Activated T-helper 2 cell treated with anti-CD3 and anti-CD28 coated beads, Interferon-gamma antibody, Interleukin-2, Interleukin-4, amounts not matched to agents 10 μg/mL and 5 μg/mL and 100 μg/mL, durations not matched to agents 14 hours and 24 hours and 36 hours (primary cell): ENCODE measurements at regions not wholly inside any gene's neighbourhood (a gene's known extent, or its start where the extent isn't known, plus 50 kb on each side); places are given as distances from the start of the nearest gene placed in this dataset.

Source experiments
- DNase-seq: peaks from one replicate; pipeline ENCODE4 v3.0.0; 2021; ENCODE audit warnings: low spot score
- H3K27ac Mint-ChIP-seq: one replicate; pipeline ENCODE4 v1.8.0; 2021; ENCODE audit warnings: mixed read lengths
- H3K27me3 Mint-ChIP-seq: one replicate; pipeline ENCODE4 v1.8.0; 2021; ENCODE audit warnings: low read depth, mixed read lengths
- H3K36me3 Mint-ChIP-seq: one replicate; pipeline ENCODE4 v1.8.0; 2021; ENCODE audit warnings: low read depth, mixed read lengths
- H3K4me1 Mint-ChIP-seq: one replicate; pipeline ENCODE4 v1.8.0; 2021; ENCODE audit warnings: low read depth, mixed read lengths
- H3K4me3 Mint-ChIP-seq: one replicate; pipeline ENCODE4 v1.8.0; 2021; ENCODE audit warnings: low read depth, mild to moderate bottlenecking, moderate library complexity, mixed read lengths
- H3K9me3 Mint-ChIP-seq: one replicate; pipeline ENCODE4 v1.8.0; 2021; ENCODE audit warnings: mixed read lengths
- intact Hi-C: fragments of 100-400 bp; cut with micrococcal nuclease; formaldehyde crosslinking; loops from one replicate; pipeline ENCODE4 v1.15.1; 2023

- no peak for DNase-seq
- H3K4me1 Mint-ChIP-seq, result peaks cover 4% of the 10 kb centered on the region
- H3K9me3 Mint-ChIP-seq, result no peaks in the 10 kb centered on the region
- H3K27ac Mint-ChIP-seq, result no peak overlapping the region
- H3K27me3 Mint-ChIP-seq, result peaks cover 14% of the 10 kb centered on the region
- H3K36me3 Mint-ChIP-seq, result no peaks in the 10 kb centered on the region
- intact Hi-C loops, result no loop called here
- H3K4me3 Mint-ChIP-seq, result no peak overlapping the region
These were observed 159.5 kb downstream of the COL6A3 start for GRCh38 chr2:237254369-237254861.

DNA sequence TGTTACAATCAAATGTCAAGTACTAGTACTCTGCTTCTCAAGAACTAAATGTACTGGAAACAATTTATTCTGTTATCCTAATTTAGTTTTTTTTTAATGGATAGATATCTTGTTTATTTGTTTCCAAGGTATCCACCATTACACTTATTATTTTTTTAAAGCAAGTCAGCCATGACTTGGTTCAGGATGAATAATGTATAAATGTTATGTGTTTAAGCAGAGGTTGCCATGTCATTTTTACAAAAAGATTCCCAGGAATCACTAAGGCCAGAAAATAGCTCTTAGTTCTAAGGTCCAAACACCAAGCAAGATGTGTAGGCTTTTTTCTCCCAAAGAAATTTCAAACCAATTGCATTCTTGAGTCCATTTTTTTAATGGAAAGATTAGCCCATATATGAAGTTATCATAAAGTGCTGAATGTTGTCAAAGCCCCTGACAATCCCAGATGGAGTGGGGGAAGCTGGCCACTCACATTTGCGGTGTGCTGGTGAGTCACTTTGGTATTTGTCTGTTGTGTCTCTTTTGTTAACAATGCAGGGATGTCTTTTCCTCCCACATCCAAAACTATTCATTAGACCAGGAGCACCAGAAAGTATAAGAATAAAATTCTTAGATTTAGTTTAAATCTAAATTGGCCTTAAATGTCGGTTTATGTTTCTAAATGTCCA, 158.9 kb downstream of the COL6A3 start:
- intact Hi-C loops, result no loop called here
- H3K4me1 Mint-ChIP-seq, result peaks cover 4% of the 10 kb centered on the region
- H3K9me3 Mint-ChIP-seq, result no peaks in the 10 kb centered on the region
- no peak for DNase-seq
- H3K4me3 Mint-ChIP-seq, result no peak overlapping the region
- no peak overlapping the region for H3K27ac Mint-ChIP-seq
- peaks cover 14% of the 10 kb centered on the region for H3K27me3 Mint-ChIP-seq
- H3K36me3 Mint-ChIP-seq, result no peaks in the 10 kb centered on the region

DNA sequence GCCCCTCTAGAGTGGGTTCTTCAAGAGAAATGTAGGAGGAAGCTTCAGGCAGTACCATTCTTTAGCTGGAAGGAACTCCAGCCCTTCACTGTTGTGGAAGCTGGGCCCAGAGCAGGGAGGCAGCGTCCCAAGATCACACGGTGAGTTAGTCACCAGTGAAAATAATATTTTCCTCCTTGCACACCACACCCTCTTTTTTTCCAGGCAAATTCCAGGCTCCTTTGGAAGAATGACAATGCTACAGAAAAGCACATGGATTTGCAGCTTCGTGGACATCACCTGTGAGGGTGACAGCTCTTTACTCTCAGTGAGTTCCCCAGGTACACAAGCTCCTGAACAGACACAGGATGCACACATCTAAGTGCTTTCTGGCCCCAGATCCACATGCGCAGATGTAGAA, 157.1 kb downstream of the COL6A3 start:
- Mint-ChIP-seq H3K27ac (no peak overlapping the region), H3K27me3 (peaks cover 13% of the 10 kb centered on the region), H3K4me1 (peaks cover 4% of the 10 kb centered on the region), H3K4me3 (no peak overlapping the region), H3K36me3 (no peaks in the 10 kb centered on the region), H3K9me3 (no peaks in the 10 kb centered on the region)
- no peak for DNase-seq
- intact Hi-C loops, result no loop called here

- H3K27ac Mint-ChIP-seq, result no peak overlapping the region
- no peaks in the 10 kb centered on the region for H3K36me3 Mint-ChIP-seq
- H3K9me3 Mint-ChIP-seq, result no peaks in the 10 kb centered on the region
- peaks cover 4% of the 10 kb centered on the region for H3K4me1 Mint-ChIP-seq
- intact Hi-C loops, result no loop called here
- H3K27me3 Mint-ChIP-seq, result peaks cover 12% of the 10 kb centered on the region
- no peak for DNase-seq
- H3K4me3 Mint-ChIP-seq, result no peak overlapping the region
These were observed 156.5 kb downstream of the COL6A3 start for GRCh38 chr2:237257471-237257951.

GRCh38 chr2:237258116-237258515, 155.8 kb downstream of the COL6A3 start:
- intact Hi-C loops, result no loop called here
- Mint-ChIP-seq H3K27ac (no peak overlapping the region), H3K27me3 (peaks cover 9% of the 10 kb centered on the region)

DNA sequence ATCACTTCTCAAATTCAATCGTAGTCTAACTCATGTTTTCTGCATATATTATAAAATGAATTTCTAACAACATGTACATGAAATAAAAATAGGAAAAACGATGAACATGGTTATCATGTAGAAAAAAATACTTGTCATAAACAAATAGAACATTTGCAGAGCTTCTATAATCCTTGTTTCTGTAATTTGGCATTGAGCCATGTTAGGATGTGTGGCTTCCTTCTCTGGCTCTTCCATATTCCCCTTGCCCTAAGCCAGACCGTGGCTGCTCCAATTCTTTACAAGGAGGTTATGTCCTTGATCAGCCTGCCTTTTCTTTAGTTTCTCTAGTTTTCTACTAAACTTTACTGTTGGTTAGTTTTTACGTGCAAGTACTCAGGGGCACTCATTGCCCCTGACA, 155.3 kb downstream of the COL6A3 start:
- intact Hi-C loops, result no loop called here
- H3K36me3 Mint-ChIP-seq, result no peaks in the 10 kb centered on the region
- H3K9me3 Mint-ChIP-seq, result no peaks in the 10 kb centered on the region
- H3K27ac Mint-ChIP-seq, result no peak overlapping the region
- no peak overlapping the region for H3K4me3 Mint-ChIP-seq
- peaks cover 4% of the 10 kb centered on the region for H3K4me1 Mint-ChIP-seq
- DNase-seq, result no peak
- peaks cover 9% of the 10 kb centered on the region for H3K27me3 Mint-ChIP-seq

More at GRCh38 chr2:237258116-237258515, 155.8 kb downstream of the COL6A3 start:
- DNase-seq, result no peak
- Mint-ChIP-seq H3K9me3 (no peaks in the 10 kb centered on the region), H3K4me3 (no peak overlapping the region), H3K36me3 (no peaks in the 10 kb centered on the region), H3K4me1 (peaks cover 4% of the 10 kb centered on the region)

DNA sequence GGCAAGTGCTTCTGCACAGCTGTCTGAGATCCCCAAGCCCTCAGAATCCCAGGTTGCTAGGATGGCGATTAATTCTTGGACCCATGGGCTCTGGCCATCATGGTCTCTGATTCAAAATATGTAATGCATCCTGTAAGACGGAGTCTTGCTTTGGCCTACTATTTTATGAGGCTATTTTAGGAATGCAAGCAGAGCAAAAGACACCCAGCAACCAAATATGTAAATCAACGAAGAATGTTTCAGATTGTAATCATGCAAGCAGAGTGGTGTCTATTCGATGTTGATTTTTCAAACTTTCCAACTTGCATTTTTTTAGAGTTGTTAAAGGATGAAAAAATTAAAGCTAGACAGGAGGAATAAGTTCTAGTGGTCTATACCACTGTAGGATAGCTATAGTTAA, 154.8 kb downstream of the COL6A3 start:
- Mint-ChIP-seq H3K4me1 (peaks cover 4% of the 10 kb centered on the region), H3K27me3 (peaks cover 9% of the 10 kb centered on the region), H3K27ac (no peak overlapping the region), H3K9me3 (no peaks in the 10 kb centered on the region), H3K4me3 (no peak overlapping the region), H3K36me3 (no peaks in the 10 kb centered on the region)
- intact Hi-C loops, result no loop called here
- DNase-seq, result no peak

DNA sequence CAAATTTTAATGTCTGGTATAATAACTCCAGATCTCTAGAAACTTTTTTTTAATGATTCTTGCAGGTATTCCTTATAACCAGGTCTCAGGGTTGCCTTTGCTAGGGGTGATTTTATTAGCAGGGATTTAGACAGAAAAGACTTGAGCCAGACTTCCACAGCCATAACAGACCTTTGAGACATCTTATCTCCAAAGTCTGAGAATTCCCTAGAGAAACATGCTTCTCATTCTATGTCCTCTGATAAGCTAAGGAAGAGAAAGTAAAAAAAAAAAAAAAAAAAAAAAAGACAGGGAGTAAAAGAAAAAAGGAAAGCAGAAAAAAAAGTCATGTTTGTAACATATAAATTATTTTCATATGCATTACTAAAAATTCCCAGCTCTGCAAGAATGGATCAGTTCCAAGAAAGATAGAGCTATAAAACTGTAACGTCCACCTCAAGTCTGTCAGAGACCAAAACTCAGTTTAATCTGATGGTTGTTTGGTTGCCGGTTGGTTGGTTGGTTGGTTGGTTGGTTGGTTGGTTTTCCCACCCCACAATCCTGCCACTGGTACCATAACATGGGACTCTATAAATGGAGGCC, 153.8 kb downstream of the COL6A3 start:
- H3K4me1 Mint-ChIP-seq, result peaks cover 4% of the 10 kb centered on the region
- no peak overlapping the region for H3K4me3 Mint-ChIP-seq
- DNase-seq, result no peak
- peaks cover 9% of the 10 kb centered on the region for H3K27me3 Mint-ChIP-seq
- intact Hi-C loops, result no loop called here
- H3K27ac Mint-ChIP-seq, result no peak overlapping the region
- H3K9me3 Mint-ChIP-seq, result no peaks in the 10 kb centered on the region
- no peaks in the 10 kb centered on the region for H3K36me3 Mint-ChIP-seq

GRCh38 chr2:237260686-237261085, 153.3 kb downstream of the COL6A3 start:
- Mint-ChIP-seq H3K9me3 (no peaks in the 10 kb centered on the region), H3K27ac (no peak overlapping the region), H3K36me3 (no peaks in the 10 kb centered on the region), H3K4me1 (peaks cover 4% of the 10 kb centered on the region), H3K27me3 (peaks cover 8% of the 10 kb centered on the region), H3K4me3 (no peak overlapping the region)
- intact Hi-C loops, result no loop called here
- DNase-seq, result no peak

DNA sequence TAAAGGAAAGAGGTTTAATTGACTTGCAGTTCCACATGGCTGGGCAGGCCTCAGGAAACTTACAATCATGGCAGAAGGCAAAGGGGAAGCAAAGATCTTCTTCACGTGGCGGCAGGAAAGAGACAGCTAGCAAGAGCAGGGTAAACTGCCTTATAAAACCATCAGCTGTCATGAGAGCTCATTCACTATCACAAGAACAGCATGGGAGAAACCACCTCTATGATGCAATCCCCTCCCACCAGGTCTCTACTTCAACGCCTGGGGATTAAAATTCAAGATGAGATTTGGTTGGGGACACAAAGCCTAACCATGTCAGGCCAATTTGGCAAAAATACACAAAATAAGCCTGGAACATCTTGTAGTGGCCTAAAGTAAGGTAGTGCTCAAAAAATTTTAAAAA, 152.6 kb downstream of the COL6A3 start:
- intact Hi-C loops, result no loop called here
- no peak overlapping the region for H3K27ac Mint-ChIP-seq
- H3K9me3 Mint-ChIP-seq, result no peaks in the 10 kb centered on the region
- peaks cover 4% of the 10 kb centered on the region for H3K4me1 Mint-ChIP-seq
- peaks cover 6% of the 10 kb centered on the region for H3K27me3 Mint-ChIP-seq
- H3K36me3 Mint-ChIP-seq, result no peaks in the 10 kb centered on the region
- no peak for DNase-seq
- H3K4me3 Mint-ChIP-seq, result no peak overlapping the region

GRCh38 chr2:237262838-237263771, 150.9 kb downstream of the COL6A3 start:
- Mint-ChIP-seq H3K4me1 (peaks cover 1% of the 10 kb centered on the region), H3K36me3 (no peaks in the 10 kb centered on the region), H3K9me3 (no peaks in the 10 kb centered on the region), H3K27me3 (peaks cover 6% of the 10 kb centered on the region), H3K27ac (no peak overlapping the region), H3K4me3 (no peak overlapping the region)
- intact Hi-C loops, result no loop called here
- no peak for DNase-seq

DNA sequence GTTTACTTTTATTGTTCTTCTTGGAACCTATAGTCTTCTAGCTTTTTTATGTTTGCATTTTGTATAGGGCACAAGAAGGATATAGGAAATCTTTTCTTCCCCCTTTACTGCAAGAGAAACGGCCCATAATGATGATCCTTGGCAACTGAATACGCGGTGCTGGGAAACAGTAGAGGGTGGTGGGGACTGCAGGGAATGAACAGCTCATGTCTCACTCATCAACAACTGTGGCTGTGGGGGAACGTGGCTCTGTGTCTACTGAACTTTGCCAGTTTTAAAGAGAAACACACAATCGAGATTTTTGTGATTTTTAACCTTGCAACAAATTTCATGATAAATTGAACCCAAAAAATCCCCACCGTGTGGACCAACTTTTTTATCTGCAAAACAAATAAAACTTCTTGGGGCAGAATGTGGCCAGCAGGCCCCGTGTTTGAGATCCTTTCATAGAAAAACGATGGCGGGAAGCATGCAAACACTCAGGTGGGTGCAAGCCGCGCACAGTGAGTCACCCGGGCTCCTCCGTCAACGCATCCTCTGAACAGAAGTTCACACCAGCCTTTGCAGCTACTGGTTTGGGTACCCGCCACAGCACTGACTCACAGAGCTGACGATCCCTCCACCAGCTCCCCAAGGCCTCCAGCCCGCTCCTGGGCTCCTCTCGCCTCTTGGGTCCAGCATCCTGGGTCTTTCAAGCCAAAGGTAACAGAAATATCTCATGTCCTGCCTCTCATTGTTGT, 149.3 kb downstream of the COL6A3 start:
- Mint-ChIP-seq H3K9me3 (no peaks in the 10 kb centered on the region), H3K27ac (no peak overlapping the region), H3K36me3 (no peaks in the 10 kb centered on the region), H3K4me3 (no peak overlapping the region), H3K4me1 (no peaks in the 10 kb centered on the region), H3K27me3 (no peaks in the 10 kb centered on the region)
- intact Hi-C loops, result no loop called here
- no peak for DNase-seq
